Endothelial cell of umbilical vein (primary cell): ENCODE measurements at regions not wholly inside any gene's neighbourhood (a gene's known extent, or its start where the extent isn't known, plus 50 kb on each side); places are given as distances from the start of the nearest gene placed in this dataset.

Experiments
- BruUV-seq: library from RNA; stranded (reverse); fragments of 400-500 nt; replicated peaks from 2 replicates; lab custom pipeline; 2021; lab: Mats Ljungman, UMichigan
- CTCF ChIA-PET: fragments of 300-600, 350-600 bp; sonication (Branson Sonifier 250); formaldehyde crosslinking; loops from one replicate; lab custom pipeline; 2021; ENCODE audit warnings: antibody characterized with exemption, inconsistent platforms; lab: Charles Lee
- POLR2A ChIA-PET: fragments of 300-600, 350-600 bp; sonication (Branson Sonifier 250); formaldehyde crosslinking; loops from one replicate; lab custom pipeline; 2021; ENCODE audit warnings: antibody characterized with exemption, inconsistent platforms; lab: Charles Lee
- DNase-seq: peaks from one replicate; pipeline ENCODE4 v3.0.0-alpha.2; 2011; ENCODE audit warnings: low read depth, low spot score
- FAIRE-seq: peaks from 2 replicates; lab custom pipeline; 2011; peaks lifted over from hg19 to GRCh38; lab: Jason Lieb, UNC
- H2AFZ ChIP-seq: 2 replicates; pipeline ENCODE4 v1.6.0; 2012; ENCODE audit warnings: low read depth, low read length, control low read depth, inconsistent platforms
- H3K27ac ChIP-seq: 2 replicates; pipeline ENCODE4 v1.5.1; 2011; ENCODE audit warnings: low read depth, mild to moderate bottlenecking, control low read depth, low read length, moderate library complexity; ENCODE audit not compliant: insufficient read depth
- H3K27me3 ChIP-seq, 2 experiments: 2 replicates each; pipeline versions ENCODE4 v1.6.0 to v1.6.1; 2011; ENCODE audit warnings: low read length in 2 of 2, mixed read lengths in 1 of 2; ENCODE audit not compliant: control insufficient read depth in 2 of 2, insufficient read depth in 2 of 2
- H3K36me3 ChIP-seq, 2 experiments: 2 replicates in 1 of 2; 3 replicates in 1 of 2; pipeline ENCODE4 v1.5.1; 2011; ENCODE audit warnings: low read length in 2 of 2, mild to moderate bottlenecking in 1 of 2, moderate library complexity in 1 of 2; ENCODE audit not compliant: control insufficient read depth in 2 of 2, insufficient read depth in 2 of 2; ENCODE audit errors: extremely low read depth in 1 of 2
- H3K4me1 ChIP-seq: 3 replicates; pipeline ENCODE4 v1.5.1; 2011; ENCODE audit warnings: mild to moderate bottlenecking, low read length; ENCODE audit not compliant: control insufficient read depth, insufficient read depth; ENCODE audit errors: extremely low read depth
- H3K4me2 ChIP-seq: 2 replicates; pipeline ENCODE4 v1.6.1; 2011; ENCODE audit warnings: low read length, control low read depth, mixed read lengths; ENCODE audit not compliant: insufficient read depth
- H3K4me3 ChIP-seq, 3 experiments: fragments of 200-600 bp in 1 of 3; sonication (generic), shearing (Covaris generic) in 1 of 3; replicated peaks in 1 of 3; 2 replicates each; pipeline ENCODE4 v1.5.1; 2011 to 2016; ENCODE audit warnings: control low read depth in 3 of 3, low read length in 3 of 3, mild to moderate bottlenecking in 2 of 3, inconsistent platforms in 1 of 3, low read depth in 1 of 3, moderate library complexity in 1 of 3; ENCODE audit not compliant: insufficient read depth in 1 of 3
- H3K79me2 ChIP-seq: 2 replicates; pipeline ENCODE4 v1.6.0; 2012; ENCODE audit warnings: low read length, inconsistent platforms; ENCODE audit not compliant: control insufficient read depth, insufficient read depth
- H3K9ac ChIP-seq: replicated peaks from 2 replicates; pipeline ENCODE3; 2011; ENCODE audit warnings: low read length, control low read depth; ENCODE audit not compliant: insufficient read depth; ENCODE audit errors: extremely low read depth
- H3K9me1 ChIP-seq: replicated peaks from 3 replicates; pipeline ENCODE4 v1.6.0; 2011; ENCODE audit warnings: mild to moderate bottlenecking, low read length; ENCODE audit not compliant: control insufficient read depth, insufficient read depth; ENCODE audit errors: extremely low read depth
- H3K9me3 ChIP-seq: replicated peaks from 2 replicates; pipeline ENCODE4 v1.5.1; 2012; ENCODE audit warnings: low read length, inconsistent platforms; ENCODE audit not compliant: control insufficient read depth, insufficient read depth
- H4K20me1 ChIP-seq: replicated peaks from 2 replicates; pipeline ENCODE3; 2011; ENCODE audit warnings: mild to moderate bottlenecking, low read length; ENCODE audit not compliant: control insufficient read depth, insufficient read depth; ENCODE audit errors: extremely low read depth
- CTCF ChIP-seq, 2 donors: IDR thresholded peaks; 1 replicate in 1 of 2; 2 replicates in 1 of 2; pipeline ENCODE4 v1.5.1; 2011; ENCODE audit warnings: low read length in 2 of 2, mild to moderate bottlenecking in 2 of 2, moderate library complexity in 2 of 2, control low read depth in 1 of 2, inconsistent platforms in 1 of 2, low read depth in 1 of 2; ENCODE audit not compliant: insufficient read depth in 1 of 2; ENCODE audit errors: extremely low read depth in 1 of 2
- EZH2 ChIP-seq: IDR thresholded peaks from 2 replicates; pipeline ENCODE4 v1.6.1; 2012; ENCODE audit warnings: borderline replicate concordance, low read depth, mild to moderate bottlenecking, moderate library complexity, low read length, inconsistent platforms; ENCODE audit not compliant: severe bottlenecking
- FOS ChIP-seq: IDR thresholded peaks from 2 replicates; pipeline ENCODE4 v1.6.1; 2011; ENCODE audit warnings: mild to moderate bottlenecking, low read length, moderate library complexity, borderline replicate concordance; ENCODE audit not compliant: insufficient read depth
- GATA2 ChIP-seq: IDR thresholded peaks from 2 replicates; pipeline ENCODE4 v1.7.0; 2011; ENCODE audit warnings: low read depth, mild to moderate bottlenecking, moderate library complexity, mixed read lengths, low read length; ENCODE audit not compliant: insufficient read length, insufficient read depth
- JUN ChIP-seq: IDR thresholded peaks from 2 replicates; pipeline ENCODE4 v1.6.1; 2011; ENCODE audit warnings: borderline replicate concordance, low read depth; ENCODE audit not compliant: insufficient read length, insufficient read depth
- MAX ChIP-seq: IDR thresholded peaks from 2 replicates; pipeline ENCODE4 v1.6.1; 2011; ENCODE audit not compliant: insufficient read depth, insufficient read length
- MYC ChIP-seq: IDR thresholded peaks from one replicate; pipeline ENCODE4 v1.6.1; 2011; ENCODE audit warnings: mild to moderate bottlenecking, low read depth, low read length
- POLR2A ChIP-seq: IDR thresholded peaks from 2 replicates; pipeline ENCODE4 v1.6.1; 2012; ENCODE audit warnings: low read depth, mild to moderate bottlenecking, control low read depth, low read length
- POLR2AphosphoS5 ChIP-seq: IDR thresholded peaks from 2 replicates; pipeline ENCODE4 v1.6.1; 2012; ENCODE audit warnings: low read depth, mild to moderate bottlenecking, control low read depth, low read length, moderate library complexity; ENCODE audit not compliant: insufficient read depth
- dilution Hi-C: fragments of 300-500 bp; cut with MboI; formaldehyde crosslinking; loops from one replicate; pipeline ENCODE4 v1.15.0; 2019; ENCODE audit warnings: low sequenced_read_pairs; ENCODE audit not compliant: extremely low pct_ligation_motif_present
- intact Hi-C: fragments of 100-400 bp; cut with micrococcal nuclease; formaldehyde crosslinking; loops from one replicate; pipeline ENCODE4 v1.10.0; 2022

- Histone ChIP-seq H4K20me1 (no peaks in the 10 kb centered on the region), H3K9me1 (no peaks in the 10 kb centered on the region), H3K27ac (no peak overlapping the region), H3K79me2 (no peaks in the 10 kb centered on the region), H3K4me2 (no peak overlapping the region), H3K9me3 (no peaks in the 10 kb centered on the region), H3K27me3 (no peaks in the 10 kb centered on the region), H3K4me3 (no peak overlapping the region), H3K36me3 (no peaks in the 10 kb centered on the region), H3K9ac (no peak overlapping the region), H2AFZ (no peak overlapping the region), H3K4me1 (no peaks in the 10 kb centered on the region)
- intact Hi-C loops = no loop called here
- BruUV-seq = no TSS peak
- CTCF ChIA-PET = no interaction called here
- POLR2A ChIA-PET = no interaction called here
- no peak for DNase-seq
- no peak for FAIRE-seq
- dilution Hi-C loops = no loop called here
- no peak for TF ChIP-seq FOS
- TF ChIP-seq MAX = no peak
- no peak for TF ChIP-seq CTCF (IDR thresholded peaks at IDR 0.05; ENCODE audit: extremely low read depth in 1 of 2, insufficient read depth in 1 of 2, low read depth in 1 of 2, low read length in 2 of 2)
- no peak for TF ChIP-seq MYC
- TF ChIP-seq EZH2 = no peak
- no peak for TF ChIP-seq GATA2
- TF ChIP-seq POLR2A = no peak
- TF ChIP-seq POLR2AphosphoS5 = no peak
- TF ChIP-seq JUN = no peak
Measured at GRCh38 chr2:58862244-58862643, 621.1 kb upstream of the FANCL start.
